GM12865 (cell line): ENCODE measurements at regions not wholly inside any gene's neighbourhood (a gene's known extent, or its start where the extent isn't known, plus 50 kb on each side); places are given as distances from the start of the nearest gene placed in this dataset.

Experiments
- DNase-seq: peaks from one replicate; pipeline ENCODE4 v3.0.0; 2010; ENCODE audit warnings: low read depth
- H3K4me3 ChIP-seq: 2 replicates; pipeline ENCODE4 v1.5.1; 2011; ENCODE audit warnings: mild to moderate bottlenecking, low read depth, low read length, control low read depth
- CTCF ChIP-seq: IDR thresholded peaks from 2 replicates; pipeline ENCODE4 v1.5.1; 2011; ENCODE audit warnings: low read length, control low read depth, low read depth, inconsistent platforms; ENCODE audit not compliant: insufficient read depth; ENCODE audit errors: missing control alignments

DNA sequence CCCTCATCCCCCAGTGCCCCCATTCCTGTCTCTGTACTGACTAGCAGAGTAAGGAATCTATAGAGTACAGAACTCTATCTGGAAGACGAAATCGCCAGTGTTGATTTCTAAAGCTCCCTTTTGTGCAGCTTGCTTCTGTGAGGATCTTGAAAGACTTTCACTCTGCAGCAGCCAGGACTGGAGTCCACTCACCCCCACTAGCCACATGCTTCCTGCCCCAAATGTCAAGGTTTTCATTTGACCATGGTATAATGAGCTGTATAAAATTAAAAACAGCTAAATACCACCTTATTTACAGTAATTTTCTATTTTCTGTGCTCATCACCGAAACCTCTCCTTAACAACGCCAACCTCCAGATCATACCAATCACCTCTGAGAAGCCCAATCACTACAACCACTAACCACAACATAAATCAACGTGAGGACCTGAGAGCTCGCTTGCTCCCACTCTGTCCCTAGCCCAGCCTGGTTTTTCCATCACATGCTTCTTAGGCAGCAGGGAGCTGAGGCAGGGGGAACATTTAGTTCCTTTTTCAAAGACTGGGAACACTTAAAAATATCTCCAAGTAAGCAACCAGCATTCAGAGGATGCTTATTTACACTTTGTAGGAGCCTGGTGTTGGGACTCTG lies 56.1 kb upstream of the IRF2BP2 start:
- no peak for TF ChIP-seq CTCF
- DNase-seq, result no peak
- no peak overlapping the region for H3K4me3 ChIP-seq

DNA sequence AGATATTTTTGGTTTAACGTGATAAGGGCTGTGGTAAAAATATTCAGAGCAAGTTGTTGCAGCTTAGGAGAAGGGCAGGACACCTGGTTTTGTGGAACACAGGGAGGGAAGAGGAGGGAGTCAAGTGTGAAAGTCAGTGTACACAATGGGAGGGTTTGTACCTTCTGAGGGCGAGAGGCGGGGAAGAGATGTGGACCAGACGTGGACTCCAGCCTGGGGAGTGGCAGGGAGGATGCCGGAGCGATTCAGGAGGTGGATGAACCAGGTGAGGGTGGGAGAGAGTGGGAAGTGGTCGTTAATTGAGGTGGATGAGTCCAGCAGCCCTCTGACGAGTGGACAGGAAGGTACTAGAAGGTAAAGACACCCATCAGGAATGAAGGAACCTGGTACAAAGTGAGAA lies 52.2 kb upstream of the IRF2BP2 start:
- no peak for DNase-seq
- TF ChIP-seq CTCF, result no peak
- no peak overlapping the region for H3K4me3 ChIP-seq

DNA sequence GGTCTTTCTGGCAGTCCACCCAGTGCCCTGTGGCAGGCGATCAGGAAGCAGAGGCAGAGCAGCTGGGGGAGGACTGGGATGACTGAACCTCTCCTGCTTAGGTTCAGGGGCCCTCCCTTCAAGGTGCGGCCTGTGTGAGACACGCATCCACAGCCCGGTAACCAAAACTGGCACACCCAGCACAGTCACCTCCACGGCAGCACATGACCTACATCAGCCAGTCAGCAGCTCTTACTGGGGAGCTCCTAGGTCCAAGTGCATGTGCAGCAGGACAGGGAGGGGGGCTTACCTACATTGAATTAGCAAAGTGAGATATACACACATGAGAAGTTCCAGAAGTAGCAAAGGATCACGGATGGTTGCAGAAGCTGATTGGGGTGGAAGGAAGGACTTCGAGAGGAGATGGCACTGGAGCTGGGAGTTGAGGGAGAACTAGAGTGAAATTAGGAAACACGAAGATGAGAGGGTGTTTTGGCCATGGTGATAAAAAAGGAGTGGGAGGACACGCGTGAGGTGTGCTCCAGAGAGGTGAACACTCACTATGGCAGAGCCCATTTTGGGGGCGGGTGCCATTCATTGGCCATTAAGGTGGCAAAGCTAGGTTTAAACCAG lies 51.4 kb upstream of the IRF2BP2 start:
- DNase-seq, result no peak
- no peak for TF ChIP-seq CTCF
- no peak overlapping the region for H3K4me3 ChIP-seq

GRCh38 chr1:234660536-234661316 lies 50.7 kb upstream of the IRF2BP2 start:
- no peak for DNase-seq
- H3K4me3 ChIP-seq, result no peak overlapping the region
- no peak for TF ChIP-seq CTCF
